WTC11 (cell line): ENCODE measurements at regions not wholly inside any gene's neighbourhood (a gene's known extent, or its start where the extent isn't known, plus 50 kb on each side); places are given as distances from the start of the nearest gene placed in this dataset.

Experiments
- FOXK1 ChIP-seq: sonication (generic); formaldehyde crosslinking; IDR thresholded peaks from 2 replicates; pipeline ENCODE4 v1.8.0; 2022; ENCODE audit warnings: mild to moderate bottlenecking, moderate library complexity, missing genetic modification reagents
- NFYB ChIP-seq: sonication (generic); formaldehyde crosslinking; conservative IDR thresholded peaks from 2 replicates; pipeline ENCODE4 v1.8.0; 2022; ENCODE audit warnings: low read depth, missing genetic modification reagents
- TF ChIP-seq, protein P1 (sequence below): sonication (generic); formaldehyde crosslinking; IDR thresholded peaks from 2 replicates; pipeline ENCODE4 v1.8.0; 2022; ENCODE audit warnings: mild to moderate bottlenecking, missing genetic modification reagents

DNA sequence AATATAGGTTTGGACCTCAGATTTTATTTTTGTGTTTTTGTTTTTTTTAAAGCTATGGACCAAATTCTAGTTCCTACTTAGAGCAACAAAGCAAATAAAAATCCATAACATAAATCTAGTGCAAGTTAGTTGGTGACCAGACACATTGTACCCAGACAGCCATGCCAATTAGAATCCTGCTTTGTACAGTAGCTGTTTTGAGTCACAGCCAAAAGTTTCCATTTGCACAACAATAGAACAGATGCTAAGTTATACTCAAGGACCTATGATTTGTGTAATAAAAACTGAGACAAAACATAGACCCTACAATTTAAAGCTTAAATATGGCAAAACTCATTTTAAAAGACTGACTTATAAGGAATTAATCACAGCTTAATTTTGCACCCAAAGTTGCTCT, 513.1 kb upstream of the CBLB start:
- TF ChIP-seq, protein P1, sequence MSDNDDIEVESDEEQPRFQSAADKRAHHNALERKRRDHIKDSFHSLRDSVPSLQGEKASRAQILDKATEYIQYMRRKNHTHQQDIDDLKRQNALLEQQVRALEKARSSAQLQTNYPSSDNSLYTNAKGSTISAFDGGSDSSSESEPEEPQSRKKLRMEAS (CRISPR knock-in tag): no peak
- TF ChIP-seq FOXK1 (no peak), NFYB (CRISPR knock-in tag) (no peak)
